ENCODE measurements at regions not wholly inside any gene's neighbourhood (a gene's known extent, or its start where the extent isn't known, plus 50 kb on each side); places are given as distances from the start of the nearest gene placed in this dataset.

GRCh38 chr15:55108858-55109518 is 87.8 kb downstream of the RSL24D1 start:
- intact Hi-C loops (cut with micrococcal nuclease; ENCODE audit: unreplicated experiment) = loop anchor here (10.0 kb wide), 2 partner anchors 1024 to 1144 kb away; no protein-coding TSS in a partner anchor
- FAIRE-seq = no peak
- in situ Hi-C loops (cut with HindIII; ENCODE audit: extremely low pct_ligation_motif_present, low pct_unique_long_range_greater_than_20kb) = no loop called here

More at GRCh38 chr15:55108858-55109518, 87.8 kb downstream of the RSL24D1 start:
- H3K4me3 ChIP-seq (replicated peaks in 1 of 3; ENCODE audit: insufficient read depth in 1 of 3, low read depth in 2 of 3, low read length in 3 of 3) = no peak overlapping the region
- peak overlapping the region; percentile 27; the same call in 1 of the 2 replicates for H3K4me2 ChIP-seq (ENCODE audit: low read depth, low read length)
- H2AFZ ChIP-seq (ENCODE audit: low read length) = no peak overlapping the region
- no peaks in the 10 kb centered on the region for H3K36me3 ChIP-seq (replicated peaks in 1 of 2; ENCODE audit: control insufficient read depth in 1 of 2, insufficient read depth in 2 of 2, low read length in 2 of 2)
- peak; percentile 63 for TF ChIP-seq STAG1 (CRISPR knock-in tag; IDR thresholded peaks at IDR 0.05)
- no peak for TF ChIP-seq HMG20A (CRISPR knock-in tag; IDR thresholded peaks at IDR 0.05; ENCODE audit: borderline replicate concordance)
- peak; percentile 68 for TF ChIP-seq CTCF (CRISPR knock-in tag; IDR thresholded peaks at IDR 0.05)
- no peak for TF ChIP-seq SP140L (CRISPR knock-in tag; IDR thresholded peaks at IDR 0.05; ENCODE audit: borderline replicate concordance)
- peak; percentile 43 for TF ChIP-seq XRCC5 (optimal IDR thresholded peaks at IDR 0.05; ENCODE audit: low read length)
- TF ChIP-seq HHEX (CRISPR knock-in tag; IDR thresholded peaks at IDR 0.05) = no peak
- TF ChIP-seq ZNF710 (CRISPR knock-in tag; IDR thresholded peaks at IDR 0.05; ENCODE audit: borderline replicate concordance) = no peak
- TF ChIP-seq ZNF775 (CRISPR knock-in tag; IDR thresholded peaks at IDR 0.05; ENCODE audit: borderline replicate concordance) = no peak
- 0 out of 2 replicates have a peak, but pooled peaks have one; percentile 14 for TF ChIP-seq RAD21 (CRISPR knock-in tag; IDR thresholded peaks at IDR 0.05)
- TF ChIP-seq SMC3 (IDR thresholded peaks at IDR 0.05; ENCODE audit: low read length) = peak; percentile 41; the same call in 1 of the 2 replicates
- ChIA-PET POLR2A (no interaction called here), CTCF (ENCODE audit: low intra/inter-chr PET ratio, low total read pairs) (interaction anchor here (1.5 to 1.6 kb wide), 2 partner anchors 1026 to 1301 kb away, joined by 3 read pairs; no protein-coding TSS in a partner anchor)
- no peaks in the 10 kb centered on the region for H3K9me3 ChIP-seq (ENCODE audit: low read length)
- peak; percentile 40 for DNase-seq (ENCODE audit: low spot score)
- H3K4me1 ChIP-seq (ENCODE audit: insufficient read depth, low read length) = peaks cover 14% of the 10 kb centered on the region
- H3K27me3 ChIP-seq (ENCODE audit: control insufficient read depth in 1 of 2, insufficient read depth in 2 of 2, low read length in 2 of 2) = no peaks in the 10 kb centered on the region
- under 1% methylated on average over 9 of the region's 9 CpGs for WGBS (ENCODE audit: low lambda C conversion rate)
- no peaks in the 10 kb centered on the region for H3K79me2 ChIP-seq (ENCODE audit: insufficient read depth, low read length)
- H3K9ac ChIP-seq (ENCODE audit: insufficient read depth, low read depth, low read length) = no peak overlapping the region
- H3K27ac ChIP-seq (ENCODE audit: extremely low read length, insufficient read depth, low read length) = no peak overlapping the region
- ATAC-seq = peak; percentile 74
- no peaks in the 10 kb centered on the region for H4K20me1 ChIP-seq (ENCODE audit: insufficient read depth, low read length)
- no TSS peak for BruUV-seq (replicated peaks)

Data from HepG2 (cell line).